ENCODE measurements at regions not wholly inside any gene's neighbourhood (a gene's known extent, or its start where the extent isn't known, plus 50 kb on each side); places are given as distances from the start of the nearest gene placed in this dataset.
"Not testable (repeated sequence)": the region's sequence is repeated elsewhere in the genome, so short reads cannot be mapped to it uniquely, and the experiment has no call there.

GRCh38 chr1:189708674-189709073, 769.0 kb downstream of the BRINP3 start:
- no peak for DNase-seq

- not testable (repeated sequence) for DNase-seq
These were observed 759.4 kb downstream of the BRINP3 start for GRCh38 chr1:189718147-189718795.

- no peak for DNase-seq
These were observed 750.9 kb downstream of the BRINP3 start for GRCh38 chr1:189726806-189727205.

GRCh38 chr1:189751311-189751710, 726.4 kb downstream of the BRINP3 start:
- no peak for DNase-seq

GRCh38 chr1:189752461-189752995, 725.1 kb downstream of the BRINP3 start:
- no peak for DNase-seq

GRCh38 chr1:189755100-189755499, 722.6 kb downstream of the BRINP3 start:
- not testable (repeated sequence) for DNase-seq

GRCh38 chr1:189764391-189765320, 713.0 kb downstream of the BRINP3 start:
- no peak for DNase-seq

GRCh38 chr1:189769448-189769847, 708.2 kb downstream of the BRINP3 start:
- no peak for DNase-seq

- DNase-seq = no peak
These were observed 702.9 kb downstream of the BRINP3 start for GRCh38 chr1:189774721-189775287.

- no peak for DNase-seq
These were observed 702.3 kb downstream of the BRINP3 start for GRCh38 chr1:189775343-189775742.

GRCh38 chr1:189779034-189779433, 698.6 kb downstream of the BRINP3 start:
- DNase-seq = no peak

GRCh38 chr1:189782295-189782694, 695.4 kb downstream of the BRINP3 start:
- no peak for DNase-seq

- no peak for DNase-seq
These were observed 694.2 kb downstream of the BRINP3 start for GRCh38 chr1:189783456-189783855.

GRCh38 chr1:189786761-189787160, 690.9 kb downstream of the BRINP3 start:
- no peak for DNase-seq

- DNase-seq = no peak
These were observed 690.5 kb downstream of the BRINP3 start for GRCh38 chr1:189787201-189787600.

- DNase-seq = no peak
These were observed 687.3 kb downstream of the BRINP3 start for GRCh38 chr1:189790335-189790734.

- no peak for DNase-seq
These were observed 674.3 kb downstream of the BRINP3 start for GRCh38 chr1:189803364-189803763.

- DNase-seq = no peak
These were observed 673.3 kb downstream of the BRINP3 start for GRCh38 chr1:189804352-189804751.

- DNase-seq = no peak
These were observed 671.9 kb downstream of the BRINP3 start for GRCh38 chr1:189805735-189806134.

- not testable (repeated sequence) for DNase-seq
These were observed 667.0 kb downstream of the BRINP3 start for GRCh38 chr1:189810639-189811038.

GRCh38 chr1:189811960-189812359, 665.7 kb downstream of the BRINP3 start:
- DNase-seq = no peak

- DNase-seq = no peak
These were observed 661.1 kb downstream of the BRINP3 start for GRCh38 chr1:189816558-189816957.

GRCh38 chr1:189819751-189820150, 657.9 kb downstream of the BRINP3 start:
- no peak for DNase-seq

- DNase-seq = no peak
These were observed 655.8 kb downstream of the BRINP3 start for GRCh38 chr1:189821833-189822232.
